Astrocyte (in vitro differentiated cells and primary cell): ENCODE measurements at regions not wholly inside any gene's neighbourhood (a gene's known extent, or its start where the extent isn't known, plus 50 kb on each side); places are given as distances from the start of the nearest gene placed in this dataset.

ENCODE experiments used
- EZH2 ChIP-seq: IDR thresholded peaks from 2 replicates; pipeline ENCODE4 v1.6.1; 2012; ENCODE audit warnings: mild to moderate bottlenecking, low read length, inconsistent platforms; ENCODE audit not compliant: insufficient read depth
- TF ChIP-seq, protein P1 (sequence below): IDR thresholded peaks from 2 replicates; pipeline ENCODE4 v1.5.1; 2011; ENCODE audit warnings: low read depth, mild to moderate bottlenecking, inconsistent platforms, low read length, moderate library complexity; ENCODE audit not compliant: insufficient read depth

GRCh38 chr4:161186012-161186411 lies 977.8 kb downstream of the FSTL5 start:
- TF ChIP-seq, protein P1, sequence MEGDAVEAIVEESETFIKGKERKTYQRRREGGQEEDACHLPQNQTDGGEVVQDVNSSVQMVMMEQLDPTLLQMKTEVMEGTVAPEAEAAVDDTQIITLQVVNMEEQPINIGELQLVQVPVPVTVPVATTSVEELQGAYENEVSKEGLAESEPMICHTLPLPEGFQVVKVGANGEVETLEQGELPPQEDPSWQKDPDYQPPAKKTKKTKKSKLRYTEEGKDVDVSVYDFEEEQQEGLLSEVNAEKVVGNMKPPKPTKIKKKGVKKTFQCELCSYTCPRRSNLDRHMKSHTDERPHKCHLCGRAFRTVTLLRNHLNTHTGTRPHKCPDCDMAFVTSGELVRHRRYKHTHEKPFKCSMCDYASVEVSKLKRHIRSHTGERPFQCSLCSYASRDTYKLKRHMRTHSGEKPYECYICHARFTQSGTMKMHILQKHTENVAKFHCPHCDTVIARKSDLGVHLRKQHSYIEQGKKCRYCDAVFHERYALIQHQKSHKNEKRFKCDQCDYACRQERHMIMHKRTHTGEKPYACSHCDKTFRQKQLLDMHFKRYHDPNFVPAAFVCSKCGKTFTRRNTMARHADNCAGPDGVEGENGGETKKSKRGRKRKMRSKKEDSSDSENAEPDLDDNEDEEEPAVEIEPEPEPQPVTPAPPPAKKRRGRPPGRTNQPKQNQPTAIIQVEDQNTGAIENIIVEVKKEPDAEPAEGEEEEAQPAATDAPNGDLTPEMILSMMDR = no peak
- no peak for TF ChIP-seq EZH2
